ENCODE measurements at regions not wholly inside any gene's neighbourhood (a gene's known extent, or its start where the extent isn't known, plus 50 kb on each side); places are given as distances from the start of the nearest gene placed in this dataset.
A peak's percentile ranks its signal among the peaks of the same experiment; 100 is the strongest.

GRCh38 chr21:20507783-20508182 is 490.4 kb upstream of the NCAM2 start:
- DNase-seq (ENCODE audit: low read depth, low spot score): no peak

- no peak for DNase-seq (ENCODE audit: low read depth, low spot score)
Observed at GRCh38 chr21:20511216-20511880, 486.9 kb upstream of the NCAM2 start.

- no peak for DNase-seq (ENCODE audit: low read depth, low spot score)
Observed at GRCh38 chr21:20515446-20515845, 482.8 kb upstream of the NCAM2 start.

- no peak for DNase-seq (ENCODE audit: low read depth, low spot score)
Observed at GRCh38 chr21:20519076-20519475, 479.1 kb upstream of the NCAM2 start.

- DNase-seq (ENCODE audit: low read depth, low spot score): no peak
Observed at GRCh38 chr21:20522611-20523010, 475.6 kb upstream of the NCAM2 start.

GRCh38 chr21:20523191-20523590 is 475.0 kb upstream of the NCAM2 start:
- peak; percentile 57 for DNase-seq (ENCODE audit: low read depth, low spot score)

- no peak for DNase-seq (ENCODE audit: low read depth, low spot score)
Observed at GRCh38 chr21:20527731-20528460, 470.3 kb upstream of the NCAM2 start.

- no peak for DNase-seq (ENCODE audit: low read depth, low spot score)
Observed at GRCh38 chr21:20537130-20537529, 461.1 kb upstream of the NCAM2 start.

GRCh38 chr21:20538039-20538658 is 460.1 kb upstream of the NCAM2 start:
- DNase-seq (ENCODE audit: low read depth, low spot score): no peak

- DNase-seq (ENCODE audit: low read depth, low spot score): no peak
Observed at GRCh38 chr21:20545454-20545853, 452.8 kb upstream of the NCAM2 start.

- DNase-seq (ENCODE audit: low read depth, low spot score): no peak
Observed at GRCh38 chr21:20551939-20552338, 446.3 kb upstream of the NCAM2 start.

- no peak for DNase-seq (ENCODE audit: low read depth, low spot score)
Observed at GRCh38 chr21:20554785-20555184, 443.4 kb upstream of the NCAM2 start.

GRCh38 chr21:20570824-20571232 is 427.4 kb upstream of the NCAM2 start:
- DNase-seq (ENCODE audit: low read depth, low spot score): peak; percentile 87

- DNase-seq (ENCODE audit: low read depth, low spot score): no peak
Observed at GRCh38 chr21:20572582-20572981, 425.6 kb upstream of the NCAM2 start.

- DNase-seq (ENCODE audit: low read depth, low spot score): no peak
Observed at GRCh38 chr21:20581361-20581760, 416.8 kb upstream of the NCAM2 start.

- no peak for DNase-seq (ENCODE audit: low read depth, low spot score)
Observed at GRCh38 chr21:20591284-20591683, 406.9 kb upstream of the NCAM2 start.

- DNase-seq (ENCODE audit: low read depth, low spot score): no peak
Observed at GRCh38 chr21:20592463-20592862, 405.7 kb upstream of the NCAM2 start.

- DNase-seq (ENCODE audit: low read depth, low spot score): no peak
Observed at GRCh38 chr21:20603236-20603635, 395.0 kb upstream of the NCAM2 start.

- no peak for DNase-seq (ENCODE audit: low read depth, low spot score)
Observed at GRCh38 chr21:20611008-20611407, 387.2 kb upstream of the NCAM2 start.

GRCh38 chr21:20613654-20614053 is 384.6 kb upstream of the NCAM2 start:
- DNase-seq (ENCODE audit: low read depth, low spot score): no peak

- peak; percentile 8 for DNase-seq (ENCODE audit: low read depth, low spot score)
Observed at GRCh38 chr21:20617130-20617529, 381.1 kb upstream of the NCAM2 start.

GRCh38 chr21:20618878-20619277 is 379.3 kb upstream of the NCAM2 start:
- no peak for DNase-seq (ENCODE audit: low read depth, low spot score)

- DNase-seq (ENCODE audit: low read depth, low spot score): peak; percentile 43
Observed at GRCh38 chr21:20627594-20627993, 370.6 kb upstream of the NCAM2 start.

Data from ELF-1 (cell line).